Astrocyte (in vitro differentiated cells and primary cell): ENCODE measurements at regions not wholly inside any gene's neighbourhood (a gene's known extent, or its start where the extent isn't known, plus 50 kb on each side); places are given as distances from the start of the nearest gene placed in this dataset.

Source experiments
- CTCF ChIP-seq: IDR thresholded peaks from 2 replicates; pipeline ENCODE4 v1.5.1; 2011; ENCODE audit warnings: low read depth, mild to moderate bottlenecking, inconsistent platforms, low read length, moderate library complexity; ENCODE audit not compliant: insufficient read depth
- EZH2 ChIP-seq: IDR thresholded peaks from 2 replicates; pipeline ENCODE4 v1.6.1; 2012; ENCODE audit warnings: mild to moderate bottlenecking, low read length, inconsistent platforms; ENCODE audit not compliant: insufficient read depth

- no peak for TF ChIP-seq CTCF
- TF ChIP-seq EZH2: no peak
Measured at GRCh38 chr14:81903477-81903876, 369.8 kb upstream of the SEL1L start.
